HuH-7 (cell line): ENCODE measurements at regions not wholly inside any gene's neighbourhood (a gene's known extent, or its start where the extent isn't known, plus 50 kb on each side); places are given as distances from the start of the nearest gene placed in this dataset.

ENCODE experiments used
- DNase-seq: peaks from one replicate; pipeline ENCODE4 v3.0.0; 2011; ENCODE audit warnings: low spot score

DNA sequence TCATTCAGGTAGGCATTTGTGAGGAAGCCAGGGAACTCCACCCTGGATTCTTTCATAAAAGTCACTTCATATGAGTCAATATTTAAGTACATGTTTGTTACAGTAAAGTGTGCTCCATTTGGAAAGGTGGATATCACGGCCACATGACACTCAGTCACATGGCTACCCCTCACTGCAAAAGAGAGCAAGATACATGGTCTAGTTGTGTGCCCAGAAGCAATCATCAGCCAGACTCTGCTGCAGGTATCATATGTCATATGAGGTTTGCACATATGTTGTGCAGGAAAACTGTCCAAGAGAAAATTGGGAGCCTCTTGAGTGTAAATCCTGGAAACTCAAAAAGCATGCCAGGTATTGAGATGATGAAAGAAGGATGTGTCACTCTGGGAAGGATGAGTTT lies 55.0 kb upstream of the NMNAT3 start:
- no peak for DNase-seq

DNA sequence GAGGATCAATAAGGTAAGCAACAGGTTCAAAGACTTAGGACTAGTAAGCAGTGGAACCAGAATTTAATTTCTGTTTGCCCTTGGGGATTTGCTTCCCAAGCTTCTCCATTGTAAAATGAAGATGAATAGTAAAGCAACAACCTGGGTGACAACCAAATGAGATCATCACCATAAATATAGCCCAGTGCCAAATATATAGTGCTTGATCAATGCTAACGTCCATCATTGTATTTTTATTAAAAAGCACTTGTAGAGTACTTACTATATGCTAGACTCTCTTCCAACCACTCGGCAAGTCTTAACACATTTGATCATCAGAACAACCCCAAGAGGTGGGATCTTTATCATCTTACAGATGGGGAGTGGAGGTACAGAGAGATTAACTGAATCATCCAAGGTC lies 51.5 kb upstream of the NMNAT3 start:
- DNase-seq = no peak

GRCh38 chr3:139728414-139728813 lies 50.6 kb upstream of the NMNAT3 start:
- DNase-seq = no peak
